ENCODE measurements at regions not wholly inside any gene's neighbourhood (a gene's known extent, or its start where the extent isn't known, plus 50 kb on each side); places are given as distances from the start of the nearest gene placed in this dataset.
"Not testable (repeated sequence)": the region's sequence is repeated elsewhere in the genome, so short reads cannot be mapped to it uniquely, and the experiment has no call there.

- no peak for DNase-seq
These were observed 211.6 kb upstream of the FAM241A start for GRCh38 chr4:111933703-111934102.

- DNase-seq, result no peak
These were observed 210.9 kb upstream of the FAM241A start for GRCh38 chr4:111934314-111934713.

- peak; percentile 8 for DNase-seq
These were observed 207.9 kb upstream of the FAM241A start for GRCh38 chr4:111937368-111937767.

GRCh38 chr4:111941957-111942356 lies 203.3 kb upstream of the FAM241A start:
- DNase-seq, result no peak

- DNase-seq, result peak; percentile 1
These were observed 201.5 kb upstream of the FAM241A start for GRCh38 chr4:111943796-111944203.

GRCh38 chr4:111945014-111945413 lies 200.2 kb upstream of the FAM241A start:
- no peak for DNase-seq

GRCh38 chr4:111946800-111947199 lies 198.5 kb upstream of the FAM241A start:
- no peak for DNase-seq

GRCh38 chr4:111952688-111953087 lies 192.6 kb upstream of the FAM241A start:
- DNase-seq, result no peak

- no peak for DNase-seq
These were observed 190.7 kb upstream of the FAM241A start for GRCh38 chr4:111954550-111954949.

- DNase-seq, result no peak
These were observed 190.3 kb upstream of the FAM241A start for GRCh38 chr4:111955001-111955400.

- DNase-seq, result no peak
These were observed 188.1 kb upstream of the FAM241A start for GRCh38 chr4:111957116-111957515.

- DNase-seq, result no peak
These were observed 187.3 kb upstream of the FAM241A start for GRCh38 chr4:111957997-111958396.

- no peak for DNase-seq
These were observed 186.0 kb upstream of the FAM241A start for GRCh38 chr4:111959222-111959621.

GRCh38 chr4:111960241-111960667 lies 185.0 kb upstream of the FAM241A start:
- DNase-seq, result no peak

GRCh38 chr4:111961026-111961425 lies 184.2 kb upstream of the FAM241A start:
- not testable (repeated sequence) for DNase-seq

- DNase-seq, result no peak
These were observed 183.4 kb upstream of the FAM241A start for GRCh38 chr4:111961809-111962208.

- no peak for DNase-seq
These were observed 182.0 kb upstream of the FAM241A start for GRCh38 chr4:111963158-111963700.

GRCh38 chr4:111977419-111977965 lies 167.8 kb upstream of the FAM241A start:
- no peak for DNase-seq

GRCh38 chr4:111979921-111980320 lies 165.3 kb upstream of the FAM241A start:
- DNase-seq, result no peak

GRCh38 chr4:111982089-111982488 lies 163.2 kb upstream of the FAM241A start:
- DNase-seq, result no peak

- no peak for DNase-seq
These were observed 161.0 kb upstream of the FAM241A start for GRCh38 chr4:111984169-111984819.

- DNase-seq, result no peak
These were observed 159.8 kb upstream of the FAM241A start for GRCh38 chr4:111985426-111985825.

- no peak for DNase-seq
These were observed 159.2 kb upstream of the FAM241A start for GRCh38 chr4:111986095-111986494.

GRCh38 chr4:111988514-111988913 lies 156.7 kb upstream of the FAM241A start:
- DNase-seq, result no peak

- DNase-seq, result no peak
These were observed 155.4 kb upstream of the FAM241A start for GRCh38 chr4:111989817-111990216.

All from NCI-H2081 treated with DMSO at 0.1 percent for 48 hours (cell line).